Ovary (tissue), 7 donors: ENCODE measurements at regions not wholly inside any gene's neighbourhood (a gene's known extent, or its start where the extent isn't known, plus 50 kb on each side); places are given as distances from the start of the nearest gene placed in this dataset.

Experiments
- DNase-seq, 5 donors: peaks; one replicate each; pipeline ENCODE4 v3.0.0-alpha.2; 2019 to 2020
- H3K27ac ChIP-seq, 2 donors: fragments of 200-600 bp; one replicate each; pipeline versions ENCODE4 v1.5.1 to v1.8.0; 2019 to 2022
- H3K27me3 ChIP-seq: fragments of 200-600 bp; one replicate; pipeline ENCODE4 v1.8.0; 2022
- H3K36me3 ChIP-seq: fragments of 200-600 bp; sonication (generic); one replicate; pipeline ENCODE4 v1.5.1; 2019
- H3K4me1 ChIP-seq: one replicate; pipeline ENCODE4 v1.8.1; 2013; ENCODE audit warnings: mild to moderate bottlenecking, moderate library complexity; ENCODE audit not compliant: insufficient read depth
- H3K4me3 ChIP-seq: fragments of 200-600 bp; sonication (generic); one replicate; pipeline ENCODE4 v1.5.1; 2017
- H3K9me3 ChIP-seq, 2 donors: fragments of 200-600 bp in 1 of 2; sonication (generic) in 1 of 2; one replicate each; pipeline versions ENCODE4 v1.5.1 to v1.8.1; 2013 to 2019; ENCODE audit warnings: mild to moderate bottlenecking in 1 of 2, moderate library complexity in 1 of 2
- CTCF ChIP-seq, 3 donors: fragments of 450-650 bp in 2 of 3; fragments of 200-600 bp in 1 of 3; IDR thresholded peaks; one replicate each; pipeline versions ENCODE4 v1.5.1 to v1.8.0; 2016 to 2022; ENCODE audit warnings: antibody characterized with exemption in 3 of 3, mild to moderate bottlenecking in 1 of 3
- EP300 ChIP-seq: sonication (generic); formaldehyde crosslinking; IDR thresholded peaks from one replicate; pipeline ENCODE4 v1.6.1; 2017; ENCODE audit warnings: antibody characterized with exemption
- POLR2A ChIP-seq: fragments of 450-650 bp; IDR thresholded peaks from one replicate; pipeline ENCODE4 v1.6.1; 2017; ENCODE audit warnings: antibody characterized with exemption, mild to moderate bottlenecking, moderate library complexity
- WGBS, 3 donors: extraction: QIAGEN DNeasy Blood & Tissue Kit in 1 of 3; methylation state at CpG; one replicate each; pipeline versions ENCODE4 v1.1.5 to v1.1.7; 2013 to 2017; 5-methylcytosine and 5-hydroxymethylcytosine counted together
- intact Hi-C, 4 donors: fragments of 100-400 bp; cut with DNase I; formaldehyde crosslinking; loops; one replicate each; pipeline versions ENCODE4 v1.11.0 to v1.15.1; 2022 to 2023
- donor health status: DM: no; HTN: no; CAD: no; lungs with moderate emphysema.
- donor health status: DM: no; HTN: no; CAD: no.
- donor health status: Bipolar disorder and iron deficiency.
- donor health status: DM: no; HTN: no; CAD: no.
- donor health status: DM: yes; HTN: yes; CAD: no.

GRCh38 chr3:181794011-181794790 is 82.5 kb downstream of the SOX2 start:
- Histone ChIP-seq H3K27me3 (no peaks in the 10 kb centered on the region), H3K27ac (no peak overlapping the region)
- 47 to 64% (median 48%) methylated on average over 4 of the region's 4 CpGs for WGBS, 3 donors

GRCh38 chr3:181796641-181797040 is 84.9 kb downstream of the SOX2 start:
- H3K36me3 ChIP-seq: no peaks in the 10 kb centered on the region
- DNase-seq: no peak
- no peak overlapping the region for H3K4me3 ChIP-seq
- H3K27me3 ChIP-seq: no peaks in the 10 kb centered on the region
- no peaks in the 10 kb centered on the region for H3K9me3 ChIP-seq
- WGBS, 3 donors: 73 to 84% (median 81%) methylated on average over 3 of the region's 3 CpGs
- H3K4me1 ChIP-seq: no peaks in the 10 kb centered on the region
- intact Hi-C loops: no loop called here
- TF ChIP-seq EP300 (no peak), POLR2A (no peak)
- no peak overlapping the region for H3K27ac ChIP-seq

More at GRCh38 chr3:181794011-181794790, 82.5 kb downstream of the SOX2 start:
- TF ChIP-seq EP300: no peak
- no peak for TF ChIP-seq POLR2A
- TF ChIP-seq CTCF (IDR thresholded peaks at IDR 0.05): no peak
- Histone ChIP-seq H3K4me1 (no peaks in the 10 kb centered on the region), H3K9me3 (no peaks in the 10 kb centered on the region), H3K4me3 (no peak overlapping the region), H3K36me3 (no peaks in the 10 kb centered on the region)
- DNase-seq: no peak
- intact Hi-C loops: no loop called here

GRCh38 chr3:181797431-181797830 is 85.7 kb downstream of the SOX2 start:
- no peaks in the 10 kb centered on the region for H3K9me3 ChIP-seq
- H3K36me3 ChIP-seq: no peaks in the 10 kb centered on the region
- H3K4me3 ChIP-seq: no peak overlapping the region
- no peaks in the 10 kb centered on the region for H3K27me3 ChIP-seq
- H3K4me1 ChIP-seq: no peaks in the 10 kb centered on the region
- WGBS, 3 donors: 39 to 54% (median 47%) methylated on average over 2 of the region's 2 CpGs
- intact Hi-C loops: no loop called here
- no peak overlapping the region for H3K27ac ChIP-seq
- DNase-seq: no peak
- TF ChIP-seq POLR2A (no peak), CTCF (IDR thresholded peaks at IDR 0.05) (no peak), EP300 (no peak)

- no peaks in the 10 kb centered on the region for H3K27me3 ChIP-seq
- H3K9me3 ChIP-seq: no peaks in the 10 kb centered on the region
- intact Hi-C loops: loop anchor here in 1 of 4 donors (10.0 kb wide), 1 partner anchor 129 kb away; no protein-coding TSS in a partner anchor
- no peak for TF ChIP-seq EP300
- no peak for TF ChIP-seq CTCF (IDR thresholded peaks at IDR 0.05)
- no peak for TF ChIP-seq POLR2A
- H3K4me3 ChIP-seq: no peak overlapping the region
- no peak for DNase-seq
- H3K27ac ChIP-seq: no peak overlapping the region
- no peaks in the 10 kb centered on the region for H3K36me3 ChIP-seq
- H3K4me1 ChIP-seq: no peaks in the 10 kb centered on the region
- 75 to 83% (median 75%) methylated on average over 2 of the region's 2 CpGs for WGBS, 3 donors
Measured at GRCh38 chr3:181805703-181806102, 94.0 kb downstream of the SOX2 start.

- intact Hi-C loops: loop anchor here in 1 of 4 donors (10.0 kb wide), 1 partner anchor 127 kb away; no protein-coding TSS in a partner anchor
- no peaks in the 10 kb centered on the region for H3K36me3 ChIP-seq
- no peak for DNase-seq
- no peak overlapping the region for H3K4me3 ChIP-seq
- H3K9me3 ChIP-seq: no peaks in the 10 kb centered on the region
- no peaks in the 10 kb centered on the region for H3K27me3 ChIP-seq
- no peaks in the 10 kb centered on the region for H3K4me1 ChIP-seq
- H3K27ac ChIP-seq: no peak overlapping the region
- no peak for TF ChIP-seq POLR2A
- TF ChIP-seq CTCF (IDR thresholded peaks at IDR 0.05): no peak
- no peak for TF ChIP-seq EP300
- WGBS, 3 donors: 89 to 90% (median 89%) methylated on average over 5 of the region's 5 CpGs
Measured at GRCh38 chr3:181808053-181808452, 96.3 kb downstream of the SOX2 start.
